ENCODE measurements at regions not wholly inside any gene's neighbourhood (a gene's known extent, or its start where the extent isn't known, plus 50 kb on each side); places are given as distances from the start of the nearest gene placed in this dataset.

DNA sequence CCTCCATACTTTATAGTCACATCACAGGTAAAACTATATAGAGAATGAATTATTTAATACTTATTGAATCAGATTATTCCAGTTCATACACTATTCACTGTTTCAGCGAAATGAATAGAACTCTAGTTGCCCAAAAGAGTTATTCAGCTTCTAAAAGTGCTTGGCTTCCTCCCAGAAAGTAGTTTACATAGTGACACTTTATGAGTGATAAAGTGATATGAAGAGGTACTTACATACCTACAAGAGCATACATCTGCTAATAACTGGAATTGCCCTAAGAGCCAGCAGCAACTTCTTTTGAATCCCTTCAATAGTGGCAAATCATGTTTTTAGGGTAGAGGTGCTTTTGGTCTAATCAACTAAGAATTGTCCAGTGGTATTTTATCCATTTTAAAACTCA is 635.1 kb upstream of the AGTR1 start:
- no peak for TF ChIP-seq MXI1 (conservative IDR thresholded peaks at IDR 0.05; ENCODE audit: poor library complexity, severe bottlenecking)
- no peak for TF ChIP-seq EZH2 (IDR thresholded peaks at IDR 0.05; ENCODE audit: borderline replicate concordance, insufficient read depth, low read length, poor library complexity, severe bottlenecking)
- TF ChIP-seq EP300 (conservative IDR thresholded peaks at IDR 0.05; ENCODE audit: poor library complexity, severe bottlenecking), result no peak
- TF ChIP-seq, protein P1, sequence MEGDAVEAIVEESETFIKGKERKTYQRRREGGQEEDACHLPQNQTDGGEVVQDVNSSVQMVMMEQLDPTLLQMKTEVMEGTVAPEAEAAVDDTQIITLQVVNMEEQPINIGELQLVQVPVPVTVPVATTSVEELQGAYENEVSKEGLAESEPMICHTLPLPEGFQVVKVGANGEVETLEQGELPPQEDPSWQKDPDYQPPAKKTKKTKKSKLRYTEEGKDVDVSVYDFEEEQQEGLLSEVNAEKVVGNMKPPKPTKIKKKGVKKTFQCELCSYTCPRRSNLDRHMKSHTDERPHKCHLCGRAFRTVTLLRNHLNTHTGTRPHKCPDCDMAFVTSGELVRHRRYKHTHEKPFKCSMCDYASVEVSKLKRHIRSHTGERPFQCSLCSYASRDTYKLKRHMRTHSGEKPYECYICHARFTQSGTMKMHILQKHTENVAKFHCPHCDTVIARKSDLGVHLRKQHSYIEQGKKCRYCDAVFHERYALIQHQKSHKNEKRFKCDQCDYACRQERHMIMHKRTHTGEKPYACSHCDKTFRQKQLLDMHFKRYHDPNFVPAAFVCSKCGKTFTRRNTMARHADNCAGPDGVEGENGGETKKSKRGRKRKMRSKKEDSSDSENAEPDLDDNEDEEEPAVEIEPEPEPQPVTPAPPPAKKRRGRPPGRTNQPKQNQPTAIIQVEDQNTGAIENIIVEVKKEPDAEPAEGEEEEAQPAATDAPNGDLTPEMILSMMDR (IDR thresholded peaks at IDR 0.05; ENCODE audit: poor library complexity, severe bottlenecking), result no peak
- no peak for TF ChIP-seq TAF1 (IDR thresholded peaks at IDR 0.05; ENCODE audit: low read depth)
- TF ChIP-seq RAD21 (conservative IDR thresholded peaks at IDR 0.05), result no peak
- TF ChIP-seq, protein P2, sequence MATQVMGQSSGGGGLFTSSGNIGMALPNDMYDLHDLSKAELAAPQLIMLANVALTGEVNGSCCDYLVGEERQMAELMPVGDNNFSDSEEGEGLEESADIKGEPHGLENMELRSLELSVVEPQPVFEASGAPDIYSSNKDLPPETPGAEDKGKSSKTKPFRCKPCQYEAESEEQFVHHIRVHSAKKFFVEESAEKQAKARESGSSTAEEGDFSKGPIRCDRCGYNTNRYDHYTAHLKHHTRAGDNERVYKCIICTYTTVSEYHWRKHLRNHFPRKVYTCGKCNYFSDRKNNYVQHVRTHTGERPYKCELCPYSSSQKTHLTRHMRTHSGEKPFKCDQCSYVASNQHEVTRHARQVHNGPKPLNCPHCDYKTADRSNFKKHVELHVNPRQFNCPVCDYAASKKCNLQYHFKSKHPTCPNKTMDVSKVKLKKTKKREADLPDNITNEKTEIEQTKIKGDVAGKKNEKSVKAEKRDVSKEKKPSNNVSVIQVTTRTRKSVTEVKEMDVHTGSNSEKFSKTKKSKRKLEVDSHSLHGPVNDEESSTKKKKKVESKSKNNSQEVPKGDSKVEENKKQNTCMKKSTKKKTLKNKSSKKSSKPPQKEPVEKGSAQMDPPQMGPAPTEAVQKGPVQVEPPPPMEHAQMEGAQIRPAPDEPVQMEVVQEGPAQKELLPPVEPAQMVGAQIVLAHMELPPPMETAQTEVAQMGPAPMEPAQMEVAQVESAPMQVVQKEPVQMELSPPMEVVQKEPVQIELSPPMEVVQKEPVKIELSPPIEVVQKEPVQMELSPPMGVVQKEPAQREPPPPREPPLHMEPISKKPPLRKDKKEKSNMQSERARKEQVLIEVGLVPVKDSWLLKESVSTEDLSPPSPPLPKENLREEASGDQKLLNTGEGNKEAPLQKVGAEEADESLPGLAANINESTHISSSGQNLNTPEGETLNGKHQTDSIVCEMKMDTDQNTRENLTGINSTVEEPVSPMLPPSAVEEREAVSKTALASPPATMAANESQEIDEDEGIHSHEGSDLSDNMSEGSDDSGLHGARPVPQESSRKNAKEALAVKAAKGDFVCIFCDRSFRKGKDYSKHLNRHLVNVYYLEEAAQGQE (IDR thresholded peaks at IDR 0.05; ENCODE audit: borderline replicate concordance), result no peak
- Histone ChIP-seq H3K9me2 (ENCODE audit: insufficient read depth, low read length) (no peaks in the 10 kb centered on the region), H3K4me3 (ENCODE audit: low read length) (no peak overlapping the region), H3K79me2 (replicated peaks; ENCODE audit: insufficient read depth, low read length) (no peaks in the 10 kb centered on the region), H3K4me2 (ENCODE audit: low read length) (no peak overlapping the region), H3F3A (ENCODE audit: insufficient read depth, low read length, poor library complexity, severe bottlenecking) (no peaks in the 10 kb centered on the region), H3K36me3 (ENCODE audit: insufficient read depth, low read length) (no peaks in the 10 kb centered on the region), H2AFZ (ENCODE audit: low read depth, low read length) (no peak overlapping the region), H3K9me3 (ENCODE audit: low read length) (no peaks in the 10 kb centered on the region), H3K27me3 (ENCODE audit: insufficient read depth, low read depth, low read length) (no peaks in the 10 kb centered on the region), H3K27ac (ENCODE audit: low read length) (no peak overlapping the region), H4K20me1 (ENCODE audit: insufficient read depth) (no peaks in the 10 kb centered on the region), H3K9ac (ENCODE audit: low read length) (no peak overlapping the region)

DNA sequence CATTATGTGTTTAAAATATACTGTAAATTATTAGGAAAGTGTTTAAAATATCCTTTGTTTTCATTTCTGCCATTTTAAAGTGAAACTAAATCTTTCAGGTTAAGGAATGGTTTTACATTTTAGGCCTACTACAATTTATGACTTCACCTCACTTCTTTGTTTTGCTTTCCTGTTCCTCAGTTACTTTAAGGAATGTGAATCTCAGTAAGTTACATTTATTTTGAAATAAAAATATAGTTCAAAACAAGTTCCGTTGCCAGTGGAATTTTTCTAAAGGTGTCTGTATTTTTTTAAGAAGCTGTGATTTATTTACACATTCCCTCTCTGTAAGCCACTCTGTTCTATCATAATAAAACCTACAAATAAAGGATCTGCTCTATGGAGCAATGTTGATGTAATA is 630.9 kb upstream of the AGTR1 start:
- Histone ChIP-seq H4K20me1 (ENCODE audit: insufficient read depth) (no peaks in the 10 kb centered on the region), H3K9ac (ENCODE audit: low read length) (no peak overlapping the region), H3K27me3 (ENCODE audit: insufficient read depth, low read depth, low read length) (no peaks in the 10 kb centered on the region), H3K9me3 (ENCODE audit: low read length) (no peaks in the 10 kb centered on the region), H3K4me3 (ENCODE audit: low read length) (no peak overlapping the region), H2AFZ (ENCODE audit: low read depth, low read length) (no peak overlapping the region), H3K79me2 (replicated peaks; ENCODE audit: insufficient read depth, low read length) (no peaks in the 10 kb centered on the region), H3K4me2 (ENCODE audit: low read length) (no peak overlapping the region), H3K27ac (ENCODE audit: low read length) (no peak overlapping the region), H3K36me3 (ENCODE audit: insufficient read depth, low read length) (no peaks in the 10 kb centered on the region), H3F3A (ENCODE audit: insufficient read depth, low read length, poor library complexity, severe bottlenecking) (no peaks in the 10 kb centered on the region), H3K9me2 (ENCODE audit: insufficient read depth, low read length) (no peaks in the 10 kb centered on the region)
- TF ChIP-seq SMC3 (conservative IDR thresholded peaks at IDR 0.05; ENCODE audit: poor library complexity), result no peak
- TF ChIP-seq, protein P2 (IDR thresholded peaks at IDR 0.05; ENCODE audit: borderline replicate concordance), result no peak
- TF ChIP-seq MXI1 (conservative IDR thresholded peaks at IDR 0.05; ENCODE audit: poor library complexity, severe bottlenecking), result no peak
- TF ChIP-seq, protein P1 (IDR thresholded peaks at IDR 0.05; ENCODE audit: poor library complexity, severe bottlenecking), result no peak
- no peak for TF ChIP-seq EZH2 (IDR thresholded peaks at IDR 0.05; ENCODE audit: borderline replicate concordance, insufficient read depth, low read length, poor library complexity, severe bottlenecking)
- no peak for TF ChIP-seq EP300 (conservative IDR thresholded peaks at IDR 0.05; ENCODE audit: poor library complexity, severe bottlenecking)
- TF ChIP-seq RAD21 (conservative IDR thresholded peaks at IDR 0.05), result no peak
